SK-N-SH treated with all-trans-retinoic acid at 6 μM for 48 hours (cell line): ENCODE measurements at regions not wholly inside any gene's neighbourhood (a gene's known extent, or its start where the extent isn't known, plus 50 kb on each side); places are given as distances from the start of the nearest gene placed in this dataset.

ENCODE experiments used
- ARNTL ChIP-seq: fragments of 450-650 bp; formaldehyde crosslinking; IDR thresholded peaks from 2 replicates; pipeline ENCODE4 v1.5.0; 2020; ENCODE audit warnings: low read depth, mild to moderate bottlenecking, moderate library complexity, borderline replicate concordance
- PPARA ChIP-seq: fragments of 250-450 bp; sonication (Bioruptor Pico); IDR thresholded peaks from 2 replicates; pipeline ENCODE4 v1.5.0; 2020; ENCODE audit warnings: mild to moderate bottlenecking, borderline replicate concordance
- TF ChIP-seq, protein P1 (sequence below): fragments of 250-450 bp; sonication (Bioruptor Pico); IDR thresholded peaks from 2 replicates; pipeline ENCODE4 v1.5.1; 2020; ENCODE audit warnings: low read depth, mild to moderate bottlenecking, moderate library complexity
- TF ChIP-seq, protein P2 (sequence below): fragments of 250-450 bp; sonication (Bioruptor Pico); IDR thresholded peaks from 2 replicates; pipeline ENCODE4 v1.8.0; 2020; ENCODE audit warnings: mild to moderate bottlenecking, moderate library complexity, borderline replicate concordance

DNA sequence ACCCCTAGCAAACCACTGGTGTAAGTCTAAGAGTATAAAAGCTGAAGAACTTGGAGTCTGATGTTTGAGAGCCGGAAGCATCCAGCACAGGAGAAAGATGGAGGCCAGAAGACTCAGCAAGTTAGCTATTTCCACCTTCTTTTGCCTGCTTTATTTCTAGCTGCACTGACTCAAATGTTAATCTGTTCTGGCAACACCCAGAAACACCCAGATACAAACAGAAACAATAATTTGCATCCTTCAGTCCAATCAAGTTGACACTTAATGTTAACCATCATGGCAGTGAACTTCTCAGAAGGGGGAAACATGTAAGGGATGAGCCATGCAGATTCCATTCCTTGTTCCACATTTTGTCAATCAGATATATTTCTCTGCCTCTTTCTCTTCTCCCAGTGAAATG, 101.8 kb upstream of the FERD3L start:
- TF ChIP-seq PPARA (CRISPR knock-in tag), result no peak
- TF ChIP-seq, protein P1, sequence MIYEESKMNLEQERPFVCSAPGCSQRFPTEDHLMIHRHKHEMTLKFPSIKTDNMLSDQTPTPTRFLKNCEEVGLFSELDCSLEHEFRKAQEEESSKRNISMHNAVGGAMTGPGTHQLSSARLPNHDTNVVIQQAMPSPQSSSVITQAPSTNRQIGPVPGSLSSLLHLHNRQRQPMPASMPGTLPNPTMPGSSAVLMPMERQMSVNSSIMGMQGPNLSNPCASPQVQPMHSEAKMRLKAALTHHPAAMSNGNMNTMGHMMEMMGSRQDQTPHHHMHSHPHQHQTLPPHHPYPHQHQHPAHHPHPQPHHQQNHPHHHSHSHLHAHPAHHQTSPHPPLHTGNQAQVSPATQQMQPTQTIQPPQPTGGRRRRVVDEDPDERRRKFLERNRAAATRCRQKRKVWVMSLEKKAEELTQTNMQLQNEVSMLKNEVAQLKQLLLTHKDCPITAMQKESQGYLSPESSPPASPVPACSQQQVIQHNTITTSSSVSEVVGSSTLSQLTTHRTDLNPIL (CRISPR knock-in tag), result no peak
- no peak for TF ChIP-seq ARNTL (CRISPR knock-in tag)
- TF ChIP-seq, protein P2, sequence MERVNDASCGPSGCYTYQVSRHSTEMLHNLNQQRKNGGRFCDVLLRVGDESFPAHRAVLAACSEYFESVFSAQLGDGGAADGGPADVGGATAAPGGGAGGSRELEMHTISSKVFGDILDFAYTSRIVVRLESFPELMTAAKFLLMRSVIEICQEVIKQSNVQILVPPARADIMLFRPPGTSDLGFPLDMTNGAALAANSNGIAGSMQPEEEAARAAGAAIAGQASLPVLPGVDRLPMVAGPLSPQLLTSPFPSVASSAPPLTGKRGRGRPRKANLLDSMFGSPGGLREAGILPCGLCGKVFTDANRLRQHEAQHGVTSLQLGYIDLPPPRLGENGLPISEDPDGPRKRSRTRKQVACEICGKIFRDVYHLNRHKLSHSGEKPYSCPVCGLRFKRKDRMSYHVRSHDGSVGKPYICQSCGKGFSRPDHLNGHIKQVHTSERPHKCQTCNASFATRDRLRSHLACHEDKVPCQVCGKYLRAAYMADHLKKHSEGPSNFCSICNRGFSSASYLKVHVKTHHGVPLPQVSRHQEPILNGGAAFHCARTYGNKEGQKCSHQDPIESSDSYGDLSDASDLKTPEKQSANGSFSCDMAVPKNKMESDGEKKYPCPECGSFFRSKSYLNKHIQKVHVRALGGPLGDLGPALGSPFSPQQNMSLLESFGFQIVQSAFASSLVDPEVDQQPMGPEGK, result no peak
